ENCODE measurements at regions not wholly inside any gene's neighbourhood (a gene's known extent, or its start where the extent isn't known, plus 50 kb on each side); places are given as distances from the start of the nearest gene placed in this dataset.

- H3K4me3 ChIP-seq (ENCODE audit: low read length) = no peak overlapping the region
- H3K36me3 ChIP-seq (ENCODE audit: control insufficient read depth, low read length) = no peaks in the 10 kb centered on the region
- no peak for TF ChIP-seq CTCF (IDR thresholded peaks at IDR 0.05; ENCODE audit: low read depth, low read length, poor library complexity, severe bottlenecking)
- TF ChIP-seq EZH2phosphoT487 (IDR thresholded peaks at IDR 0.05; ENCODE audit: borderline replicate concordance, low read length) = no peak
- no peaks in the 10 kb centered on the region for H3K4me1 ChIP-seq (ENCODE audit: control insufficient read depth, low read length)
- no peaks in the 10 kb centered on the region for H3K9me3 ChIP-seq (ENCODE audit: control insufficient read depth, insufficient read depth, low read length)
- H3K27ac ChIP-seq (ENCODE audit: low read depth, low read length) = no peak overlapping the region
- H4K20me1 ChIP-seq (ENCODE audit: control insufficient read depth, insufficient read depth, low read depth, low read length) = no peaks in the 10 kb centered on the region
- no peaks in the 10 kb centered on the region for H3K27me3 ChIP-seq (ENCODE audit: control insufficient read depth, low read length)
- H3K79me2 ChIP-seq (ENCODE audit: control insufficient read depth, low read length) = no peaks in the 10 kb centered on the region
- H3F3A ChIP-seq (ENCODE audit: control insufficient read depth, insufficient read depth) = no peaks in the 10 kb centered on the region
- no peak overlapping the region for H3K4me2 ChIP-seq (ENCODE audit: low read length)
- H3K9me2 ChIP-seq (replicated peaks; ENCODE audit: control insufficient read depth, low read length) = no peaks in the 10 kb centered on the region
Observed at GRCh38 chr16:16985707-16986106, 485.1 kb downstream of the XYLT1 start.

GRCh38 chr16:16988963-16989362, 481.8 kb downstream of the XYLT1 start:
- no peak for TF ChIP-seq CTCF (IDR thresholded peaks at IDR 0.05; ENCODE audit: low read depth, low read length, poor library complexity, severe bottlenecking)
- TF ChIP-seq EZH2phosphoT487 (IDR thresholded peaks at IDR 0.05; ENCODE audit: borderline replicate concordance, low read length) = no peak

GRCh38 chr16:16989368-16989767, 481.4 kb downstream of the XYLT1 start:
- Histone ChIP-seq H3K36me3 (ENCODE audit: control insufficient read depth, low read length) (no peaks in the 10 kb centered on the region), H3K4me3 (ENCODE audit: low read length) (no peak overlapping the region), H3K79me2 (ENCODE audit: control insufficient read depth, low read length) (no peaks in the 10 kb centered on the region)

More at GRCh38 chr16:16988963-16989362, 481.8 kb downstream of the XYLT1 start:
- no peaks in the 10 kb centered on the region for H3K36me3 ChIP-seq (ENCODE audit: control insufficient read depth, low read length)
- no peaks in the 10 kb centered on the region for H3F3A ChIP-seq (ENCODE audit: control insufficient read depth, insufficient read depth)
- no peak overlapping the region for H3K27ac ChIP-seq (ENCODE audit: low read depth, low read length)
- H3K4me2 ChIP-seq (ENCODE audit: low read length) = no peak overlapping the region
- no peaks in the 10 kb centered on the region for H4K20me1 ChIP-seq (ENCODE audit: control insufficient read depth, insufficient read depth, low read depth, low read length)
- H3K4me1 ChIP-seq (ENCODE audit: control insufficient read depth, low read length) = no peaks in the 10 kb centered on the region
- H3K9me3 ChIP-seq (ENCODE audit: control insufficient read depth, insufficient read depth, low read length) = no peaks in the 10 kb centered on the region
- no peaks in the 10 kb centered on the region for H3K79me2 ChIP-seq (ENCODE audit: control insufficient read depth, low read length)
- no peaks in the 10 kb centered on the region for H3K27me3 ChIP-seq (ENCODE audit: control insufficient read depth, low read length)
- H3K4me3 ChIP-seq (ENCODE audit: low read length) = no peak overlapping the region
- no peaks in the 10 kb centered on the region for H3K9me2 ChIP-seq (replicated peaks; ENCODE audit: control insufficient read depth, low read length)

More at GRCh38 chr16:16989368-16989767, 481.4 kb downstream of the XYLT1 start:
- no peak overlapping the region for H3K27ac ChIP-seq (ENCODE audit: low read depth, low read length)
- no peaks in the 10 kb centered on the region for H4K20me1 ChIP-seq (ENCODE audit: control insufficient read depth, insufficient read depth, low read depth, low read length)
- H3K27me3 ChIP-seq (ENCODE audit: control insufficient read depth, low read length) = no peaks in the 10 kb centered on the region
- H3K4me2 ChIP-seq (ENCODE audit: low read length) = no peak overlapping the region
- no peak for TF ChIP-seq EZH2phosphoT487 (IDR thresholded peaks at IDR 0.05; ENCODE audit: borderline replicate concordance, low read length)
- no peak for TF ChIP-seq CTCF (IDR thresholded peaks at IDR 0.05; ENCODE audit: low read depth, low read length, poor library complexity, severe bottlenecking)
- no peaks in the 10 kb centered on the region for H3K9me2 ChIP-seq (replicated peaks; ENCODE audit: control insufficient read depth, low read length)
- H3K4me1 ChIP-seq (ENCODE audit: control insufficient read depth, low read length) = no peaks in the 10 kb centered on the region
- no peaks in the 10 kb centered on the region for H3K9me3 ChIP-seq (ENCODE audit: control insufficient read depth, insufficient read depth, low read length)
- H3F3A ChIP-seq (ENCODE audit: control insufficient read depth, insufficient read depth) = no peaks in the 10 kb centered on the region

Data from DOHH2 (cell line).